Fibroblast of skin of scalp (primary cell): ENCODE measurements at regions not wholly inside any gene's neighbourhood (a gene's known extent, or its start where the extent isn't known, plus 50 kb on each side); places are given as distances from the start of the nearest gene placed in this dataset.
A peak's percentile ranks its signal among the peaks of the same experiment; 100 is the strongest.

Experiments used
- DNase-seq: peaks from one replicate; pipeline ENCODE4 v3.0.0-alpha.2; 2013

GRCh38 chr18:10057894-10058791 lies 144.3 kb downstream of the VAPA start:
- peak; percentile 92 for DNase-seq

- peak; percentile 31 for DNase-seq
Measured at GRCh38 chr18:10059610-10060468, 146.0 kb downstream of the VAPA start.

- peak; percentile 28 for DNase-seq
Measured at GRCh38 chr18:10060469-10060782, 146.6 kb downstream of the VAPA start.

- no peak for DNase-seq
Measured at GRCh38 chr18:10060841-10061240, 147.0 kb downstream of the VAPA start.

GRCh38 chr18:10061566-10062140 lies 147.8 kb downstream of the VAPA start:
- DNase-seq: no peak

- DNase-seq: peak; percentile 92
Measured at GRCh38 chr18:10062302-10063300, 148.8 kb downstream of the VAPA start.

- no peak for DNase-seq
Measured at GRCh38 chr18:10063489-10063888, 149.7 kb downstream of the VAPA start.

- DNase-seq: no peak
Measured at GRCh38 chr18:10064267-10064666, 150.5 kb downstream of the VAPA start.

GRCh38 chr18:10065296-10065695 lies 151.5 kb downstream of the VAPA start:
- no peak for DNase-seq

- no peak for DNase-seq
Measured at GRCh38 chr18:10067670-10068659, 154.1 kb downstream of the VAPA start.

- no peak for DNase-seq
Measured at GRCh38 chr18:10068766-10069567, 155.2 kb downstream of the VAPA start.

- no peak for DNase-seq
Measured at GRCh38 chr18:10070561-10071000, 156.8 kb downstream of the VAPA start.

GRCh38 chr18:10072671-10073175 lies 158.9 kb downstream of the VAPA start:
- peak; percentile 53 for DNase-seq

GRCh38 chr18:10074110-10074509 lies 160.3 kb downstream of the VAPA start:
- no peak for DNase-seq

- DNase-seq: no peak
Measured at GRCh38 chr18:10074728-10075127, 160.9 kb downstream of the VAPA start.

- no peak for DNase-seq
Measured at GRCh38 chr18:10076502-10077030, 162.8 kb downstream of the VAPA start.

- DNase-seq: no peak
Measured at GRCh38 chr18:10077986-10078385, 164.2 kb downstream of the VAPA start.

- DNase-seq: no peak
Measured at GRCh38 chr18:10080372-10080771, 166.6 kb downstream of the VAPA start.

- DNase-seq: no peak
Measured at GRCh38 chr18:10081492-10081891, 167.7 kb downstream of the VAPA start.
